ENCODE measurements at regions not wholly inside any gene's neighbourhood (a gene's known extent, or its start where the extent isn't known, plus 50 kb on each side); places are given as distances from the start of the nearest gene placed in this dataset.

DNA sequence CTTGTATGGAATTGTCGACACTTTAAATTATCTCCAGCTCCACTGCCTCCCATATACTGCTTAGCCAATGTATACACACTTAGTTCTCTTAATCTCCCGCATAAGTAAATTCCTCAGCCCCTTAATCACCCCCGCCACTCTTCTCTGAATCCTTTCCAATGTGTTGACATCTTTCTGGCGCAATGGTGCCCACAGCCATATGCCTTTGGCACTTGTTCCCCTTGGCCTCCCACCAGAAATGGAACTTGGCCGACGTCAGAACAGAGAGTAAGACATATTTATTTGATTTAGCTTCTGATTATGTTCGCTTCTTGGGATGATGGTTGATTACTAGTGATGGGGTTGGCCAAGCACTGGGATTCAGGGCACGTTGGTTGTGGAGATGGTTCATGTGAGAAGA, 1089.3 kb upstream of the CELF4 start:
- Histone ChIP-seq H3K4me3 (ENCODE audit: insufficient read depth, low read length, poor library complexity, severe bottlenecking) (no peak overlapping the region), H3F3A (ENCODE audit: insufficient read depth) (no peaks in the 10 kb centered on the region), H3K27me3 (ENCODE audit: low read length) (no peaks in the 10 kb centered on the region), H2AFZ (ENCODE audit: low read depth, low read length, severe bottlenecking) (no peak overlapping the region), H3K36me3 (ENCODE audit: low read length) (no peaks in the 10 kb centered on the region), H3K9ac (ENCODE audit: low read length) (no peak overlapping the region), H3K9me3 (ENCODE audit: insufficient read depth, low read length) (no peaks in the 10 kb centered on the region), H3K4me2 (ENCODE audit: low read depth, low read length, poor library complexity, severe bottlenecking) (no peak overlapping the region), H3K9me2 (replicated peaks; ENCODE audit: insufficient read depth, low read length) (no peaks in the 10 kb centered on the region), H3K79me2 (ENCODE audit: insufficient read depth, low read length) (no peaks in the 10 kb centered on the region), H3K27ac (ENCODE audit: low read depth, low read length) (no peak overlapping the region), H4K20me1 (ENCODE audit: low read depth, low read length) (no peaks in the 10 kb centered on the region)
- TF ChIP-seq, protein P1, sequence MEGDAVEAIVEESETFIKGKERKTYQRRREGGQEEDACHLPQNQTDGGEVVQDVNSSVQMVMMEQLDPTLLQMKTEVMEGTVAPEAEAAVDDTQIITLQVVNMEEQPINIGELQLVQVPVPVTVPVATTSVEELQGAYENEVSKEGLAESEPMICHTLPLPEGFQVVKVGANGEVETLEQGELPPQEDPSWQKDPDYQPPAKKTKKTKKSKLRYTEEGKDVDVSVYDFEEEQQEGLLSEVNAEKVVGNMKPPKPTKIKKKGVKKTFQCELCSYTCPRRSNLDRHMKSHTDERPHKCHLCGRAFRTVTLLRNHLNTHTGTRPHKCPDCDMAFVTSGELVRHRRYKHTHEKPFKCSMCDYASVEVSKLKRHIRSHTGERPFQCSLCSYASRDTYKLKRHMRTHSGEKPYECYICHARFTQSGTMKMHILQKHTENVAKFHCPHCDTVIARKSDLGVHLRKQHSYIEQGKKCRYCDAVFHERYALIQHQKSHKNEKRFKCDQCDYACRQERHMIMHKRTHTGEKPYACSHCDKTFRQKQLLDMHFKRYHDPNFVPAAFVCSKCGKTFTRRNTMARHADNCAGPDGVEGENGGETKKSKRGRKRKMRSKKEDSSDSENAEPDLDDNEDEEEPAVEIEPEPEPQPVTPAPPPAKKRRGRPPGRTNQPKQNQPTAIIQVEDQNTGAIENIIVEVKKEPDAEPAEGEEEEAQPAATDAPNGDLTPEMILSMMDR (IDR thresholded peaks at IDR 0.05; ENCODE audit: insufficient read depth, low read length, poor library complexity, severe bottlenecking) = no peak
- no peak for TF ChIP-seq EZH2phosphoT487 (conservative IDR thresholded peaks at IDR 0.05; ENCODE audit: low read length)

DNA sequence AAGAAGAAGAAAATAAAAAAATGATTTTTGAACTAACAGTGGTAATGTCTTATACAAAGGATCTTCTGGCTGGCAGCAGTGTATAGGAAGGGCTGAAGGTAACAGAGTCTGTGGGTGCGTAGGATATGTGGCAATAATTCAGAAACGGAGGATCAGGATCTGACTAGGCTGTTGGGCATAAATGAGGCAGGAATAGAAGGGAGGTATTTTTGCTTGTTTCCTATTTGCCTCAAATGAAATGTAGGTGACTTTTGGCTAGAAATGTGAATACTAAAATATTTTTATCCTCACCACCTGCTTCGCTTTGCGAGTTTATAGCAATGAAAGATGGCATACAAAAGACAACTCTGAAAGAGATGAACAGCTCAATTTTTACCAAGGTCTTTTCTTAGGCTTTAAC, 1086.1 kb upstream of the CELF4 start:
- Histone ChIP-seq H3K36me3 (ENCODE audit: low read length) (no peaks in the 10 kb centered on the region), H3K4me3 (ENCODE audit: insufficient read depth, low read length, poor library complexity, severe bottlenecking) (no peak overlapping the region), H2AFZ (ENCODE audit: low read depth, low read length, severe bottlenecking) (no peak overlapping the region), H3K27me3 (ENCODE audit: low read length) (no peaks in the 10 kb centered on the region), H3F3A (ENCODE audit: insufficient read depth) (no peaks in the 10 kb centered on the region), H3K4me2 (ENCODE audit: low read depth, low read length, poor library complexity, severe bottlenecking) (no peak overlapping the region), H3K27ac (ENCODE audit: low read depth, low read length) (no peak overlapping the region), H4K20me1 (ENCODE audit: low read depth, low read length) (no peaks in the 10 kb centered on the region), H3K9ac (ENCODE audit: low read length) (no peak overlapping the region), H3K9me2 (replicated peaks; ENCODE audit: insufficient read depth, low read length) (no peaks in the 10 kb centered on the region), H3K9me3 (ENCODE audit: insufficient read depth, low read length) (no peaks in the 10 kb centered on the region), H3K79me2 (ENCODE audit: insufficient read depth, low read length) (no peaks in the 10 kb centered on the region)
- TF ChIP-seq EZH2phosphoT487 (conservative IDR thresholded peaks at IDR 0.05; ENCODE audit: low read length) = no peak
- TF ChIP-seq, protein P1 (IDR thresholded peaks at IDR 0.05; ENCODE audit: insufficient read depth, low read length, poor library complexity, severe bottlenecking) = no peak

DNA sequence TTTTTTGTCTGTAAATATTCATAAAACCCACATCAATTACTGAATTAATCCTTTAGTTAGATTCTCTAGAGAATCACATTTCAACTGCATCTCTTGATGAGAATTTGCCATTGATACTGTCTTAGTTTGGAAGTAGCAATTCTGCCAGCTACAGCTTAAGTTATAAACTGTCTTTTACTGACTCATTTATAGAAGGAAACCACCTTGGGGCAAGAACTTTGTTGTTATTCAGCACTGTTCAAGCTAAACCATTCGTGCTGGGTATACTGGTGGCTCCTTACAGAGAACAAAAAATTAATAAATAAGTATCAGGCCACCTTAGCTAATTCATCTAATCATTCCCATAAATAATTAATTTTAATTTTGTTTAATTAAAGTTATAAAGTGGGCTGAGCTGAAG, 1082.6 kb upstream of the CELF4 start:
- Histone ChIP-seq H3K9me2 (replicated peaks; ENCODE audit: insufficient read depth, low read length) (no peaks in the 10 kb centered on the region), H3K9ac (ENCODE audit: low read length) (no peak overlapping the region), H4K20me1 (ENCODE audit: low read depth, low read length) (no peaks in the 10 kb centered on the region), H3K27me3 (ENCODE audit: low read length) (no peaks in the 10 kb centered on the region), H3K27ac (ENCODE audit: low read depth, low read length) (no peak overlapping the region), H2AFZ (ENCODE audit: low read depth, low read length, severe bottlenecking) (no peak overlapping the region), H3F3A (ENCODE audit: insufficient read depth) (no peaks in the 10 kb centered on the region), H3K4me3 (ENCODE audit: insufficient read depth, low read length, poor library complexity, severe bottlenecking) (no peak overlapping the region), H3K9me3 (ENCODE audit: insufficient read depth, low read length) (no peaks in the 10 kb centered on the region), H3K79me2 (ENCODE audit: insufficient read depth, low read length) (no peaks in the 10 kb centered on the region), H3K4me2 (ENCODE audit: low read depth, low read length, poor library complexity, severe bottlenecking) (no peak overlapping the region), H3K36me3 (ENCODE audit: low read length) (no peaks in the 10 kb centered on the region)
- TF ChIP-seq, protein P1 (IDR thresholded peaks at IDR 0.05; ENCODE audit: insufficient read depth, low read length, poor library complexity, severe bottlenecking) = no peak
- TF ChIP-seq EZH2phosphoT487 (conservative IDR thresholded peaks at IDR 0.05; ENCODE audit: low read length) = no peak

Measured in SU-DHL-6 (cell line).